Activated CD4-positive, alpha-beta T cell treated with anti-CD3 and anti-CD28 coated beads, Interleukin-2, amount 10 ng/mL, durations not matched to agents 24 days and 14 days (primary cell): ENCODE measurements at regions not wholly inside any gene's neighbourhood (a gene's known extent, or its start where the extent isn't known, plus 50 kb on each side); places are given as distances from the start of the nearest gene placed in this dataset.
A peak's percentile ranks its signal among the peaks of the same experiment; 100 is the strongest.

ENCODE experiments used
- DNase-seq: peaks from one replicate; pipeline ENCODE4 v3.0.0; 2022
- H3K27ac Mint-ChIP-seq: one replicate; pipeline ENCODE4 v1.8.0; 2022; ENCODE audit warnings: mild to moderate bottlenecking, mixed read lengths
- H3K27me3 Mint-ChIP-seq: one replicate; pipeline ENCODE4 v1.8.0; 2022; ENCODE audit warnings: mixed read lengths
- H3K36me3 Mint-ChIP-seq: one replicate; pipeline ENCODE4 v1.8.0; 2022; ENCODE audit warnings: low read depth, mild to moderate bottlenecking, mixed read lengths
- H3K4me1 Mint-ChIP-seq: one replicate; pipeline ENCODE4 v1.8.0; 2021; ENCODE audit warnings: mixed read lengths
- H3K4me3 Mint-ChIP-seq: one replicate; pipeline ENCODE4 v1.8.0; 2022; ENCODE audit warnings: mild to moderate bottlenecking, moderate library complexity, mixed read lengths
- H3K9me3 Mint-ChIP-seq: one replicate; pipeline ENCODE4 v1.8.0; 2021; ENCODE audit warnings: mixed read lengths
- intact Hi-C: fragments of 100-400 bp; cut with micrococcal nuclease; formaldehyde crosslinking; loops from one replicate; pipeline ENCODE4 v1.15.1; 2023

- no peak overlapping the region for H3K27ac Mint-ChIP-seq
- peaks cover 8% of the 10 kb centered on the region for H3K9me3 Mint-ChIP-seq
- no peak for DNase-seq
- no peaks in the 10 kb centered on the region for H3K36me3 Mint-ChIP-seq
- intact Hi-C loops = no loop called here
- no peak overlapping the region for H3K4me3 Mint-ChIP-seq
- peaks cover 5% of the 10 kb centered on the region for H3K27me3 Mint-ChIP-seq
- H3K4me1 Mint-ChIP-seq = no peaks in the 10 kb centered on the region
Observed at GRCh38 chr15:88348579-88349230, 92.2 kb upstream of the NTRK3 start.

- Mint-ChIP-seq H3K27ac (no peak overlapping the region), H3K4me3 (no peak overlapping the region), H3K36me3 (no peaks in the 10 kb centered on the region), H3K27me3 (peaks cover 5% of the 10 kb centered on the region), H3K4me1 (no peaks in the 10 kb centered on the region), H3K9me3 (no peaks in the 10 kb centered on the region)
- no peak for DNase-seq
- intact Hi-C loops = no loop called here
Observed at GRCh38 chr15:88345962-88346361, 89.4 kb upstream of the NTRK3 start.

GRCh38 chr15:88344786-88345185 lies 88.2 kb upstream of the NTRK3 start:
- intact Hi-C loops = no loop called here
- Mint-ChIP-seq H3K27me3 (peaks cover 5% of the 10 kb centered on the region), H3K4me1 (no peaks in the 10 kb centered on the region), H3K9me3 (no peaks in the 10 kb centered on the region), H3K4me3 (no peak overlapping the region), H3K36me3 (no peaks in the 10 kb centered on the region), H3K27ac (no peak overlapping the region)
- no peak for DNase-seq

- intact Hi-C loops = no loop called here
- Mint-ChIP-seq H3K4me3 (no peak overlapping the region), H3K9me3 (no peaks in the 10 kb centered on the region), H3K27me3 (peaks cover 4% of the 10 kb centered on the region), H3K4me1 (no peaks in the 10 kb centered on the region), H3K36me3 (no peaks in the 10 kb centered on the region), H3K27ac (no peak overlapping the region)
- no peak for DNase-seq
Observed at GRCh38 chr15:88342666-88343065, 86.1 kb upstream of the NTRK3 start.

GRCh38 chr15:88341653-88342052 lies 85.1 kb upstream of the NTRK3 start:
- H3K36me3 Mint-ChIP-seq = no peaks in the 10 kb centered on the region
- no peak overlapping the region for H3K4me3 Mint-ChIP-seq
- H3K9me3 Mint-ChIP-seq = no peaks in the 10 kb centered on the region
- H3K4me1 Mint-ChIP-seq = no peaks in the 10 kb centered on the region
- no peak overlapping the region for H3K27ac Mint-ChIP-seq
- intact Hi-C loops = no loop called here
- peaks cover 6% of the 10 kb centered on the region for H3K27me3 Mint-ChIP-seq
- DNase-seq = no peak

GRCh38 chr15:88341006-88341405 lies 84.5 kb upstream of the NTRK3 start:
- H3K4me3 Mint-ChIP-seq = no peak overlapping the region
- no peaks in the 10 kb centered on the region for H3K9me3 Mint-ChIP-seq
- H3K4me1 Mint-ChIP-seq = no peaks in the 10 kb centered on the region
- peaks cover 6% of the 10 kb centered on the region for H3K27me3 Mint-ChIP-seq
- H3K27ac Mint-ChIP-seq = no peak overlapping the region
- no peak for DNase-seq
- H3K36me3 Mint-ChIP-seq = no peaks in the 10 kb centered on the region
- intact Hi-C loops = no loop called here

GRCh38 chr15:88337993-88338392 lies 81.5 kb upstream of the NTRK3 start:
- intact Hi-C loops = loop anchor here (10.0 kb wide), 1 partner anchor 63 kb away; no protein-coding TSS in a partner anchor
- no peak for DNase-seq
- no peaks in the 10 kb centered on the region for H3K4me1 Mint-ChIP-seq
- H3K27ac Mint-ChIP-seq = no peak overlapping the region
- H3K9me3 Mint-ChIP-seq = no peaks in the 10 kb centered on the region
- H3K27me3 Mint-ChIP-seq = peaks cover 8% of the 10 kb centered on the region
- H3K36me3 Mint-ChIP-seq = no peaks in the 10 kb centered on the region
- H3K4me3 Mint-ChIP-seq = no peak overlapping the region

- no peak overlapping the region for H3K27ac Mint-ChIP-seq
- no peak overlapping the region for H3K4me3 Mint-ChIP-seq
- no peaks in the 10 kb centered on the region for H3K9me3 Mint-ChIP-seq
- intact Hi-C loops = loop anchor here (10.0 kb wide), 1 partner anchor 60 kb away; no protein-coding TSS in a partner anchor
- no peak for DNase-seq
- no peaks in the 10 kb centered on the region for H3K36me3 Mint-ChIP-seq
- peaks cover 12% of the 10 kb centered on the region for H3K27me3 Mint-ChIP-seq
- no peaks in the 10 kb centered on the region for H3K4me1 Mint-ChIP-seq
Observed at GRCh38 chr15:88335074-88335473, 78.5 kb upstream of the NTRK3 start.

GRCh38 chr15:88334436-88334835 lies 77.9 kb upstream of the NTRK3 start:
- H3K9me3 Mint-ChIP-seq = no peaks in the 10 kb centered on the region
- no peak for DNase-seq
- no peaks in the 10 kb centered on the region for H3K4me1 Mint-ChIP-seq

GRCh38 chr15:88331291-88331690 lies 74.8 kb upstream of the NTRK3 start:
- intact Hi-C loops = loop anchor here (10.0 kb wide), 1 partner anchor 56 kb away; no protein-coding TSS in a partner anchor
- no peaks in the 10 kb centered on the region for H3K4me1 Mint-ChIP-seq
- H3K4me3 Mint-ChIP-seq = no peak overlapping the region
- DNase-seq = peak; percentile 82
- H3K9me3 Mint-ChIP-seq = no peaks in the 10 kb centered on the region
- peaks cover 6% of the 10 kb centered on the region for H3K27me3 Mint-ChIP-seq
- no peaks in the 10 kb centered on the region for H3K36me3 Mint-ChIP-seq
- no peak overlapping the region for H3K27ac Mint-ChIP-seq

More at GRCh38 chr15:88334436-88334835, 77.9 kb upstream of the NTRK3 start:
- no peak overlapping the region for H3K27ac Mint-ChIP-seq
- intact Hi-C loops = loop anchor here (10.0 kb wide), 1 partner anchor 60 kb away; no protein-coding TSS in a partner anchor
- no peaks in the 10 kb centered on the region for H3K36me3 Mint-ChIP-seq
- H3K4me3 Mint-ChIP-seq = no peak overlapping the region
- H3K27me3 Mint-ChIP-seq = peaks cover 12% of the 10 kb centered on the region

GRCh38 chr15:88326924-88327323 lies 70.4 kb upstream of the NTRK3 start:
- no peaks in the 10 kb centered on the region for H3K4me1 Mint-ChIP-seq
- H3K36me3 Mint-ChIP-seq = no peaks in the 10 kb centered on the region
- no peak for DNase-seq
- H3K4me3 Mint-ChIP-seq = no peak overlapping the region
- H3K27me3 Mint-ChIP-seq = no peaks in the 10 kb centered on the region
- no peak overlapping the region for H3K27ac Mint-ChIP-seq
- intact Hi-C loops = no loop called here
- no peaks in the 10 kb centered on the region for H3K9me3 Mint-ChIP-seq

- Mint-ChIP-seq H3K27me3 (peaks cover 1% of the 10 kb centered on the region), H3K27ac (no peak overlapping the region), H3K4me3 (no peak overlapping the region), H3K4me1 (no peaks in the 10 kb centered on the region), H3K9me3 (no peaks in the 10 kb centered on the region), H3K36me3 (no peaks in the 10 kb centered on the region)
- intact Hi-C loops = no loop called here
- no peak for DNase-seq
Observed at GRCh38 chr15:88324741-88325065, 68.2 kb upstream of the NTRK3 start.

GRCh38 chr15:88323976-88324740 lies 67.6 kb upstream of the NTRK3 start:
- Mint-ChIP-seq H3K36me3 (no peaks in the 10 kb centered on the region), H3K27me3 (peaks cover 1% of the 10 kb centered on the region), H3K9me3 (no peaks in the 10 kb centered on the region), H3K27ac (no peak overlapping the region), H3K4me1 (no peaks in the 10 kb centered on the region), H3K4me3 (no peak overlapping the region)
- DNase-seq = no peak
- intact Hi-C loops = no loop called here

- intact Hi-C loops = no loop called here
- H3K27ac Mint-ChIP-seq = no peak overlapping the region
- no peaks in the 10 kb centered on the region for H3K36me3 Mint-ChIP-seq
- no peak overlapping the region for H3K4me3 Mint-ChIP-seq
- no peak for DNase-seq
- no peaks in the 10 kb centered on the region for H3K9me3 Mint-ChIP-seq
- peaks cover 1% of the 10 kb centered on the region for H3K27me3 Mint-ChIP-seq
- H3K4me1 Mint-ChIP-seq = no peaks in the 10 kb centered on the region
Observed at GRCh38 chr15:88323468-88323867, 66.9 kb upstream of the NTRK3 start.
